Trophoblast cell (in vitro differentiated cells and primary cell): ENCODE measurements at regions not wholly inside any gene's neighbourhood (a gene's known extent, or its start where the extent isn't known, plus 50 kb on each side); places are given as distances from the start of the nearest gene placed in this dataset.

Experiments used
- DNase-seq, 2 donors: peaks; one replicate each; pipeline ENCODE4 v3.0.0-alpha.2; 2016
- H2AFZ ChIP-seq: 2 replicates; pipeline ENCODE4 v1.6.1; 2013; ENCODE audit warnings: low read length, moderate library complexity, mild to moderate bottlenecking; ENCODE audit not compliant: insufficient read depth, poor library complexity
- H2AK5ac ChIP-seq: 2 replicates; pipeline ENCODE4 v1.6.1; 2013; ENCODE audit warnings: mild to moderate bottlenecking, low read length
- H2BK120ac ChIP-seq: 2 replicates; pipeline ENCODE4 v1.6.1; 2013; ENCODE audit warnings: low read length, mild to moderate bottlenecking, moderate library complexity; ENCODE audit not compliant: insufficient read depth, poor library complexity
- H2BK12ac ChIP-seq: 2 replicates; pipeline ENCODE4 v1.6.1; 2013; ENCODE audit warnings: mild to moderate bottlenecking, low read length, moderate library complexity
- H2BK5ac ChIP-seq: 2 replicates; pipeline ENCODE4 v1.6.1; 2013; ENCODE audit warnings: low read length, low read depth, moderate library complexity, mild to moderate bottlenecking; ENCODE audit not compliant: poor library complexity
- H3K14ac ChIP-seq: 2 replicates; pipeline ENCODE4 v1.6.1; 2013; ENCODE audit warnings: mild to moderate bottlenecking, low read length
- H3K18ac ChIP-seq: 2 replicates; pipeline ENCODE4 v1.6.1; 2013; ENCODE audit warnings: mild to moderate bottlenecking, low read length
- H3K23ac ChIP-seq: 2 replicates; pipeline ENCODE4 v1.6.1; 2013; ENCODE audit warnings: low read length
- H3K27ac ChIP-seq: 2 replicates; pipeline ENCODE4 v1.5.1; 2013; ENCODE audit warnings: low read depth, mild to moderate bottlenecking, inconsistent platforms, low read length, moderate library complexity
- H3K27me3 ChIP-seq: 2 replicates; pipeline ENCODE4 v1.6.1; 2013; ENCODE audit warnings: inconsistent platforms, mild to moderate bottlenecking, low read length, moderate library complexity; ENCODE audit not compliant: insufficient read depth
- H3K36me3 ChIP-seq, 2 experiments: 1 replicate in 1 of 2; 2 replicates in 1 of 2; pipeline ENCODE4 v1.6.1; 2013; ENCODE audit warnings: low read length in 2 of 2, mild to moderate bottlenecking in 2 of 2, moderate library complexity in 1 of 2; ENCODE audit not compliant: insufficient read depth in 2 of 2, control insufficient read depth in 1 of 2
- H3K4ac ChIP-seq: 2 replicates; pipeline ENCODE4 v1.6.1; 2013; ENCODE audit warnings: low read depth, mild to moderate bottlenecking, low read length, moderate library complexity
- H3K4me1 ChIP-seq, 2 experiments: 1 replicate in 1 of 2; 2 replicates in 1 of 2; pipeline ENCODE4 v1.6.1; 2013; ENCODE audit warnings: low read length in 2 of 2, mild to moderate bottlenecking in 2 of 2, moderate library complexity in 1 of 2; ENCODE audit not compliant: insufficient read depth in 2 of 2, control insufficient read depth in 1 of 2
- H3K4me2 ChIP-seq: 2 replicates; pipeline ENCODE4 v1.6.1; 2013; ENCODE audit warnings: inconsistent platforms, mild to moderate bottlenecking, low read length, moderate library complexity
- H3K4me3 ChIP-seq: 2 replicates; pipeline ENCODE4 v1.5.1; 2013; ENCODE audit warnings: mild to moderate bottlenecking, low read depth, low read length, inconsistent platforms
- H3K79me1 ChIP-seq: one replicate; pipeline ENCODE4 v1.6.1; 2013; ENCODE audit warnings: low read length
- H3K79me2 ChIP-seq: 2 replicates; pipeline ENCODE4 v1.6.1; 2013; ENCODE audit warnings: low read length, mild to moderate bottlenecking; ENCODE audit not compliant: control insufficient read depth, insufficient read depth, poor library complexity
- H3K9ac ChIP-seq: 2 replicates; pipeline ENCODE4 v1.6.1; 2013; ENCODE audit warnings: mild to moderate bottlenecking, low read length
- H3K9me3 ChIP-seq: 2 replicates; pipeline ENCODE4 v1.6.1; 2013; ENCODE audit warnings: low read depth, mild to moderate bottlenecking, control low read depth, inconsistent platforms, low read length; ENCODE audit not compliant: insufficient read depth
- H4K12ac ChIP-seq: 2 replicates; pipeline ENCODE4 v1.6.1; 2013; ENCODE audit warnings: low read depth, mild to moderate bottlenecking, low read length, moderate library complexity
- H4K8ac ChIP-seq: 2 replicates; pipeline ENCODE4 v1.6.1; 2013; ENCODE audit warnings: low read depth, mild to moderate bottlenecking, low read length, moderate library complexity
- H4K91ac ChIP-seq: one replicate; pipeline ENCODE4 v1.6.1; 2013; ENCODE audit warnings: low read depth, mild to moderate bottlenecking, low read length, moderate library complexity
- WGBS: extraction: QIAGEN DNeasy Blood & Tissue Kit; methylation state at CpG from one replicate; pipeline ENCODE4 v1.1.7; 2013; ENCODE audit warnings: missing lambda C conversion rate; ENCODE audit not compliant: insufficient read length, insufficient coverage; ENCODE audit errors: extremely low coverage; 5-methylcytosine and 5-hydroxymethylcytosine counted together

DNA sequence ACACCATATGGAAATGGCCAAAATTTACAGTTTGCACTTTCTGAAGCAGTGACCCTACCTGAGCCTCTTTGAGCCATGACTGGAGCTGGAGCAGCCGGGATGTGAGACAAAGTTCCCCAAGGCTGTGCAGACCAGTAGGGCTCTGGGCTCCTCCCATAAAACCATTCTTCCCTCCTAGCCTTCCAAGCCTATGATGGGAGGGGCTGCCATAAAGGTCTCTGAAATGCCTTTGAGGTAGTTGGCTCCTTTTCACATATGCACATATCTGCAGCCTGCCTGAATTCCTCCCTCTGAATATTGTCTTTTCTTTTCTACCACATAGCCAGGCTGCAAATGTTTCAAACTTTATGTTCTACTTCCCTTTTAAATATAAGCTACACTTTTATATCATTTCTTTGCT, 516.6 kb upstream of the POM121L12 start:
- Histone ChIP-seq H3K79me2 (no peaks in the 10 kb centered on the region), H2AFZ (no peak overlapping the region), H3K18ac (no peak overlapping the region), H2BK12ac (no peak overlapping the region), H4K12ac (no peak overlapping the region), H4K91ac (no peak overlapping the region), H3K4me3 (no peak overlapping the region), H3K9ac (no peak overlapping the region), H3K36me3 (no peaks in the 10 kb centered on the region), H4K8ac (no peak overlapping the region), H2BK120ac (no peak overlapping the region), H3K9me3 (no peaks in the 10 kb centered on the region), H2BK5ac (no peak overlapping the region), H3K4me2 (no peak overlapping the region), H3K27me3 (no peaks in the 10 kb centered on the region), H3K14ac (no peak overlapping the region), H3K4ac (no peak overlapping the region), H3K4me1 (no peaks in the 10 kb centered on the region), H3K23ac (no peak overlapping the region), H3K79me1 (no peaks in the 10 kb centered on the region), H3K27ac (no peak overlapping the region), H2AK5ac (no peak overlapping the region)
- WGBS = no CpG with 5 or more reads among the region's 1 CpG
- no peak for DNase-seq

DNA sequence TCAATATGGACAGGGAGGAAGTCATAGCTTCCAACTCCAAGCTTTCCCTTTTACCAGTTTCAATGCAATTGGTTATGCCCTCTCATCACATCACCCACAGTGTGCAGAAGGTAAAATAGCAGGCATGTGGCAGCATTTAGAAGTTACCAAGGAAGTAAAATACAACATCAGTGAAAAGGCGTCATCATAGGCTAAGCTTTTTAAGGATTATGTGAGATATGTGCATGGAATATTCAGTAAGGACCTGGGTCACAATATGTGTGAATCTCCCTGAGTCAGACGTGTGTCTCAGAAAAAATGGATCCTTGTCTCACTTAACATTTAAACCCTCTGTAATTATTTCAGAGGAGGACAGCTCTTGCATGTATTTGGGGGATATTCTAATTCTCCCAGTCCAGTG, 522.8 kb upstream of the POM121L12 start:
- Histone ChIP-seq H3K27ac (no peak overlapping the region), H3K4me2 (no peak overlapping the region), H2BK12ac (no peak overlapping the region), H3K9ac (no peak overlapping the region), H4K8ac (no peak overlapping the region), H3K4me3 (no peak overlapping the region), H2AK5ac (no peak overlapping the region), H3K18ac (no peak overlapping the region), H2AFZ (no peak overlapping the region), H3K9me3 (no peaks in the 10 kb centered on the region), H3K27me3 (no peaks in the 10 kb centered on the region), H3K4me1 (no peaks in the 10 kb centered on the region), H3K36me3 (no peaks in the 10 kb centered on the region), H3K4ac (no peak overlapping the region), H2BK5ac (no peak overlapping the region), H4K91ac (no peak overlapping the region), H3K14ac (no peak overlapping the region), H2BK120ac (no peak overlapping the region), H3K79me1 (no peaks in the 10 kb centered on the region), H3K23ac (no peak overlapping the region), H4K12ac (no peak overlapping the region), H3K79me2 (no peaks in the 10 kb centered on the region)
- no peak for DNase-seq
- WGBS = no CpG with 5 or more reads among the region's 2 CpGs

GRCh38 chr7:52507546-52508255, 527.7 kb upstream of the POM121L12 start:
- Histone ChIP-seq H2AK5ac (no peak overlapping the region), H3K27me3 (no peaks in the 10 kb centered on the region), H2BK120ac (no peak overlapping the region), H3K9ac (no peak overlapping the region), H4K12ac (no peak overlapping the region), H3K27ac (no peak overlapping the region), H3K4me2 (no peak overlapping the region), H3K14ac (no peak overlapping the region), H3K4ac (no peak overlapping the region), H3K79me1 (no peaks in the 10 kb centered on the region), H3K23ac (no peak overlapping the region), H2BK12ac (no peak overlapping the region), H3K4me1 (no peaks in the 10 kb centered on the region), H3K4me3 (no peak overlapping the region), H4K91ac (no peak overlapping the region), H2BK5ac (no peak overlapping the region), H3K36me3 (no peaks in the 10 kb centered on the region), H4K8ac (no peak overlapping the region), H3K79me2 (no peaks in the 10 kb centered on the region), H3K18ac (no peak overlapping the region), H2AFZ (no peak overlapping the region), H3K9me3 (no peaks in the 10 kb centered on the region)
- DNase-seq = no peak
- WGBS = no CpG with 5 or more reads among the region's 7 CpGs

DNA sequence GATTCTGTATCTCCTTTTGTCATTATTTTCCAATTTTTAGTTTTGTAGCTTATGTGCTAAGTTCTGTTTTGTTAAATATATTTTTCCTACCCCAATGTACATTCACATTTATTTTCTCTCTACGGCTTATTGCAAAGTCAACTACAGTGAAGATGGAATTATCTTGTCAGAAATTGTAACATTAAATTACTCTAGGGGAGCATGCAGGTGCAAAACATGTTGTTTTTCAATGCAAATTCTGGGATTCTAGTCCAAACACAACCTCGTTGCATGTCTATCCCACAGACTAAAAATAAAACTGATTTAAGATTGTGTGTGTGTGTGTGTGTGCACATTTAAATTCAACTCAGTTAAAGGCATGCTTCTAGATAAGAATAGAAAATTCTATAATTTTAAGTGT, 529.1 kb upstream of the POM121L12 start:
- Histone ChIP-seq H2AFZ (no peak overlapping the region), H3K79me2 (no peaks in the 10 kb centered on the region), H3K23ac (no peak overlapping the region), H2BK120ac (no peak overlapping the region), H4K8ac (no peak overlapping the region), H3K27ac (no peak overlapping the region), H3K36me3 (no peaks in the 10 kb centered on the region), H2AK5ac (no peak overlapping the region), H3K18ac (no peak overlapping the region), H3K27me3 (no peaks in the 10 kb centered on the region), H3K4me2 (no peak overlapping the region), H3K9ac (no peak overlapping the region), H3K4ac (no peak overlapping the region), H3K4me1 (no peaks in the 10 kb centered on the region), H3K9me3 (no peaks in the 10 kb centered on the region), H2BK12ac (no peak overlapping the region), H4K12ac (no peak overlapping the region), H3K4me3 (no peak overlapping the region), H3K14ac (no peak overlapping the region), H4K91ac (no peak overlapping the region), H3K79me1 (no peaks in the 10 kb centered on the region), H2BK5ac (no peak overlapping the region)
- no peak for DNase-seq
- WGBS = no CpG with 5 or more reads among the region's 2 CpGs
